H1 (cell line): ENCODE measurements at regions not wholly inside any gene's neighbourhood (a gene's known extent, or its start where the extent isn't known, plus 50 kb on each side); places are given as distances from the start of the nearest gene placed in this dataset.

Source experiments
- CHD7 ChIP-seq: fragments of 300-600 bp; sonication (generic); IDR thresholded peaks from 2 replicates; pipeline ENCODE4 v1.7.1; 2012; ENCODE audit warnings: low read length, moderate library complexity, mild to moderate bottlenecking, inconsistent platforms; ENCODE audit not compliant: insufficient replicate concordance
- CREB1 ChIP-seq: IDR thresholded peaks from 2 replicates; pipeline ENCODE4 v1.6.1; 2012; ENCODE audit warnings: inconsistent platforms
- SIRT6 ChIP-seq: IDR thresholded peaks from one replicate; pipeline ENCODE4 v1.7.1; 2012; ENCODE audit warnings: low read length, inconsistent platforms

GRCh38 chrX:100479329-100479728 lies 69.3 kb upstream of the PCDH19 start (continued):
- TF ChIP-seq CHD7 (no peak), CREB1 (no peak), SIRT6 (no peak)
